Hematopoietic multipotent progenitor cell treated with erythropoietin and hydrocortisone succinate and interleukin-3 and kit ligand, for 4 days (in vitro differentiated cells): ENCODE measurements at regions not wholly inside any gene's neighbourhood (a gene's known extent, or its start where the extent isn't known, plus 50 kb on each side); places are given as distances from the start of the nearest gene placed in this dataset.
"Not testable (repeated sequence)": the region's sequence is repeated elsewhere in the genome, so short reads cannot be mapped to it uniquely, and the experiment has no call there.

ENCODE experiments used
- DNase-seq: peaks from one replicate; pipeline ENCODE4 v3.0.0-alpha.2; 2015

GRCh38 chr18:28421950-28422349 is 245.0 kb upstream of the CDH2 start:
- DNase-seq, result not testable (repeated sequence)

- DNase-seq, result no peak
Measured at GRCh38 chr18:28412521-28412920, 235.6 kb upstream of the CDH2 start.

GRCh38 chr18:28411806-28412205 is 234.9 kb upstream of the CDH2 start:
- no peak for DNase-seq

GRCh38 chr18:28409811-28410210 is 232.9 kb upstream of the CDH2 start:
- DNase-seq, result no peak

- DNase-seq, result no peak
Measured at GRCh38 chr18:28408528-28408927, 231.6 kb upstream of the CDH2 start.

GRCh38 chr18:28407681-28408080 is 230.8 kb upstream of the CDH2 start:
- DNase-seq, result no peak

GRCh38 chr18:28406533-28406932 is 229.6 kb upstream of the CDH2 start:
- no peak for DNase-seq

GRCh38 chr18:28404694-28405093 is 227.8 kb upstream of the CDH2 start:
- no peak for DNase-seq

GRCh38 chr18:28399781-28400362 is 222.9 kb upstream of the CDH2 start:
- no peak for DNase-seq

GRCh38 chr18:28398471-28398870 is 221.5 kb upstream of the CDH2 start:
- no peak for DNase-seq

- no peak for DNase-seq
Measured at GRCh38 chr18:28390022-28390421, 213.1 kb upstream of the CDH2 start.

- no peak for DNase-seq
Measured at GRCh38 chr18:28382215-28382879, 205.4 kb upstream of the CDH2 start.

- DNase-seq, result no peak
Measured at GRCh38 chr18:28372186-28372585, 195.3 kb upstream of the CDH2 start.

- DNase-seq, result no peak
Measured at GRCh38 chr18:28366676-28367075, 189.7 kb upstream of the CDH2 start.

- DNase-seq, result no peak
Measured at GRCh38 chr18:28365411-28365831, 188.5 kb upstream of the CDH2 start.

GRCh38 chr18:28363124-28363523 is 186.2 kb upstream of the CDH2 start:
- no peak for DNase-seq

- no peak for DNase-seq
Measured at GRCh38 chr18:28359176-28359575, 182.2 kb upstream of the CDH2 start.

GRCh38 chr18:28357766-28358401 is 181.0 kb upstream of the CDH2 start:
- peak; percentile 13 for DNase-seq

GRCh38 chr18:28350821-28351220 is 173.9 kb upstream of the CDH2 start:
- no peak for DNase-seq

- no peak for DNase-seq
Measured at GRCh38 chr18:28342231-28342630, 165.3 kb upstream of the CDH2 start.

- DNase-seq, result no peak
Measured at GRCh38 chr18:28338316-28338715, 161.4 kb upstream of the CDH2 start.

GRCh38 chr18:28334516-28334915 is 157.6 kb upstream of the CDH2 start:
- DNase-seq, result peak; percentile 42

- no peak for DNase-seq
Measured at GRCh38 chr18:28332071-28332470, 155.1 kb upstream of the CDH2 start.

- no peak for DNase-seq
Measured at GRCh38 chr18:28331551-28331950, 154.6 kb upstream of the CDH2 start.

- no peak for DNase-seq
Measured at GRCh38 chr18:28313602-28314001, 136.7 kb upstream of the CDH2 start.
